ENCODE measurements at regions not wholly inside any gene's neighbourhood (a gene's known extent, or its start where the extent isn't known, plus 50 kb on each side); places are given as distances from the start of the nearest gene placed in this dataset.

DNA sequence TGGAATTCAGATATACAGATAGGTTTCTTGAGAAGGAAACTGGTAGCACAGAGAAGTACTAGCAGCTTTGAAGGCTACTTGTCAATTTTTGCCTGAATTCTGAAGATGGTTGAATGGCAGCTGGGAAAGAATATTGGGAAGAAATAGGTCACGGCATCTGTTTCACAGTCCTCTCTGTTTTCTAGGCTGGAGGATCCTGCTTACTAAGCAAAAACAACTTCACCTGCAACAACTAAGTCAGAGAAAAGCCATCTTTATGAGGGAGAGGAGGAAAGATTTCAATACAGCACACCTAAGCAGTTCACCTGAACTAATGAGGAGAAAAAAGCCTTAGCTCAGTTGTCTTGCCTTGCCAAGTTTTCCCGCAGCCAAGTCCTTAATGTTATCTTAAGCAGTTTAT lies 975.5 kb upstream of the EPHA7 start:
- no peak for DNase-seq (ENCODE audit: low read depth)
- no peak overlapping the region for H3K4me3 ChIP-seq (ENCODE audit: low read depth, low read length)
- TF ChIP-seq, protein P1, sequence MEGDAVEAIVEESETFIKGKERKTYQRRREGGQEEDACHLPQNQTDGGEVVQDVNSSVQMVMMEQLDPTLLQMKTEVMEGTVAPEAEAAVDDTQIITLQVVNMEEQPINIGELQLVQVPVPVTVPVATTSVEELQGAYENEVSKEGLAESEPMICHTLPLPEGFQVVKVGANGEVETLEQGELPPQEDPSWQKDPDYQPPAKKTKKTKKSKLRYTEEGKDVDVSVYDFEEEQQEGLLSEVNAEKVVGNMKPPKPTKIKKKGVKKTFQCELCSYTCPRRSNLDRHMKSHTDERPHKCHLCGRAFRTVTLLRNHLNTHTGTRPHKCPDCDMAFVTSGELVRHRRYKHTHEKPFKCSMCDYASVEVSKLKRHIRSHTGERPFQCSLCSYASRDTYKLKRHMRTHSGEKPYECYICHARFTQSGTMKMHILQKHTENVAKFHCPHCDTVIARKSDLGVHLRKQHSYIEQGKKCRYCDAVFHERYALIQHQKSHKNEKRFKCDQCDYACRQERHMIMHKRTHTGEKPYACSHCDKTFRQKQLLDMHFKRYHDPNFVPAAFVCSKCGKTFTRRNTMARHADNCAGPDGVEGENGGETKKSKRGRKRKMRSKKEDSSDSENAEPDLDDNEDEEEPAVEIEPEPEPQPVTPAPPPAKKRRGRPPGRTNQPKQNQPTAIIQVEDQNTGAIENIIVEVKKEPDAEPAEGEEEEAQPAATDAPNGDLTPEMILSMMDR (IDR thresholded peaks at IDR 0.05; ENCODE audit: insufficient read depth, low read length, poor library complexity, severe bottlenecking), result no peak
- no peaks in the 10 kb centered on the region for H3K27me3 ChIP-seq (ENCODE audit: control insufficient read depth, insufficient read depth, low read length)
- no peaks in the 10 kb centered on the region for H3K36me3 ChIP-seq (ENCODE audit: control insufficient read depth, insufficient read depth, low read length)

DNA sequence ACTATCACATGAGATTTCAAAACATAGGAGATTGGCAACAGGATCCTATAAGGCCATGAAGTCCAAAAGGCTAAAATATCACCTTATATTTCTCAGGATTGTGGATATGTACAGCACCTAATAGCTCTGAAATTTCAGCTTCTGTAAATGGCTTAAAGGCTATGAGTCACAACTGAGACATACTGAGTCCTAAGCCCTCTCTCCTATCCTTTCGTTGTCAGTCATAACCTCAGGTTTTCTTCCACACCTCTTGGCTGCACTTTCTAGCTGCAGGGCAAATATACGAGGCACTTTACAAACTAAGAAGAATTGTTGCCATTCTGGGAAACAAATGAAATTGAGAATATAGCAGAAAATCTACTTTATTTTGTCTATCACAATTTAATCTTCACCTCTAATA lies 969.9 kb upstream of the EPHA7 start:
- no peak overlapping the region for H3K4me3 ChIP-seq (ENCODE audit: low read depth, low read length)
- TF ChIP-seq, protein P1 (IDR thresholded peaks at IDR 0.05; ENCODE audit: insufficient read depth, low read length, poor library complexity, severe bottlenecking), result no peak
- no peaks in the 10 kb centered on the region for H3K36me3 ChIP-seq (ENCODE audit: control insufficient read depth, insufficient read depth, low read length)
- DNase-seq (ENCODE audit: low read depth), result no peak
- no peaks in the 10 kb centered on the region for H3K27me3 ChIP-seq (ENCODE audit: control insufficient read depth, insufficient read depth, low read length)

DNA sequence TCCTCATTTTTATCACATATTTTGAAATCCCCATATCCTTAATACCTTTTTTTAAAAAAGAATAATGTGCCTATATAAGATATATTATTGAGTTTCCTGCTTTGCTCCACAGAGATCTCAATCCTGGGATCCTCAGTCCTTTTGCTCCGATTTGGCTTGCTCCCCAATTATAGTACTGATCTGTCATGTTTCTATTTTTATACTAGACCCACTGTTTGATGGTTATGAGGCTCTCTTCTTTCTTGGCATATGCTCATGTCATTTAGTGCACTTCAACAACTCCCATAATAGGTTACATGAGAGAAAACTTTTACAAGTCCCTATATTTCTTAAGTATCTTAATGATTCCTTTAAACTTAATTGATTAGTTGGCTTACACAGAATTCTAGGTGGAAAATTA lies 958.5 kb upstream of the EPHA7 start:
- Histone ChIP-seq H3K4me3 (ENCODE audit: low read depth, low read length) (no peak overlapping the region), H3K27me3 (ENCODE audit: control insufficient read depth, insufficient read depth, low read length) (no peaks in the 10 kb centered on the region), H3K36me3 (ENCODE audit: control insufficient read depth, insufficient read depth, low read length) (no peaks in the 10 kb centered on the region)
- TF ChIP-seq, protein P1 (IDR thresholded peaks at IDR 0.05; ENCODE audit: insufficient read depth, low read length, poor library complexity, severe bottlenecking), result no peak
- no peak for DNase-seq (ENCODE audit: low read depth)

DNA sequence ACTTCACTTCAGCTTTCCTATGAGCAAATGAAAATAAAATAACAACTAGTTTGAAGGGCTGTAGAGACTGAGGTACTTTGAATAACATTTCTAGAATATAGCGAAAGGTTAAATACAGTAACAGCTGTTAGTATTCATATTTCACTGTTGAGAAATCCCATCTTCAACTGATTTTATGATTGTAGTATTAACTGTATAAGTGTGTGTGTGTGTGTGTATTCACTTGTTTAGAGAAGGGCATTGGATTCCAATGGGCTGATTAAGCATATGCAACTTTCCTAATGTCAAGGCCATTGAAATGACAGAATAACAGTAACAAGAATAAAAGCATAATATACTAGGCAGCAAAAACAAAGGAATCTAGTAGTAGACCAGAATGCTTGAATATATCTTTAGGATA lies 957.5 kb upstream of the EPHA7 start:
- no peak for DNase-seq (ENCODE audit: low read depth)
- TF ChIP-seq, protein P1 (IDR thresholded peaks at IDR 0.05; ENCODE audit: insufficient read depth, low read length, poor library complexity, severe bottlenecking), result no peak
- Histone ChIP-seq H3K27me3 (ENCODE audit: control insufficient read depth, insufficient read depth, low read length) (no peaks in the 10 kb centered on the region), H3K36me3 (ENCODE audit: control insufficient read depth, insufficient read depth, low read length) (no peaks in the 10 kb centered on the region), H3K4me3 (ENCODE audit: low read depth, low read length) (no peak overlapping the region)

DNA sequence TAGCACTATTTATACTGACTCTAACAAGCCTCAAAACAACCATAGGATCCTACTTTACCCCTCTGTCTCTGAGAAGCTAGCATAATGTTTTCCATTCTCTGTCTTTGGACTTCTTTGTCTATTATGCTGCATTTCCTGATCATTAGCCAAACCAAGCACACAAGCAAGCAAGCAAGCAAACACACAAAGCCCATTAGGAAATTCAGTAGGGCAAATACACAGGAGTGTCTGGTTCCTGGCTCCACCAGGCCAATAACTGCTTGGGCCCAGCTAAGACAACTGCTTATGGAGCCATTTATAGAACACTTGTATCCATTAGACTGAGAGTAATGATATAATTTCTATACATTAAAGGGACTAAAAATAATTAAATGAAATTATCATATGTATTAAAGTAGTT lies 952.9 kb upstream of the EPHA7 start:
- Histone ChIP-seq H3K36me3 (ENCODE audit: control insufficient read depth, insufficient read depth, low read length) (no peaks in the 10 kb centered on the region), H3K4me3 (ENCODE audit: low read depth, low read length) (no peak overlapping the region), H3K27me3 (ENCODE audit: control insufficient read depth, insufficient read depth, low read length) (no peaks in the 10 kb centered on the region)
- DNase-seq (ENCODE audit: low read depth), result no peak
- TF ChIP-seq, protein P1 (IDR thresholded peaks at IDR 0.05; ENCODE audit: insufficient read depth, low read length, poor library complexity, severe bottlenecking), result no peak

DNA sequence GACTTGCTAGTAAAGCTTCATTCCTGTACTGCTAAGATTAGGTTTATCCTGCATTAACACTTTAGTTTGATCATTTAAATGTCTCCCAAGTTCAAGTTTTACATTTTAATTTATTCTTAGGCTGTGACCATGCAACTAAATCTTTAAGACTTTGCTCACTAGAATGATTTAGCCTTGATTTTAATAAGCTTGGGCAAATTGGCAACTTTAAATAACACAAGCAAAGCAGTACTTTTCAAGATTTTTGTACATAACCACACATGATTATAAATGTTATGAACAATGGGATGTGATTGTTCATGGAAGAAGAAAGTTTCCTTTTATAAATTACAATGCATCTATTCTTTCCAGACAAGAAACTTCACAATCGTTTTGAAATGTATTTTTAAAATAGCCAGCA lies 948.0 kb upstream of the EPHA7 start:
- TF ChIP-seq, protein P1 (IDR thresholded peaks at IDR 0.05; ENCODE audit: insufficient read depth, low read length, poor library complexity, severe bottlenecking), result no peak
- Histone ChIP-seq H3K27me3 (ENCODE audit: control insufficient read depth, insufficient read depth, low read length) (no peaks in the 10 kb centered on the region), H3K4me3 (ENCODE audit: low read depth, low read length) (no peak overlapping the region), H3K36me3 (ENCODE audit: control insufficient read depth, insufficient read depth, low read length) (no peaks in the 10 kb centered on the region)
- DNase-seq (ENCODE audit: low read depth), result no peak

Measured in kidney epithelial cell (primary cell).